Right renal pelvis (tissue), 4 donors: ENCODE measurements at regions not wholly inside any gene's neighbourhood (a gene's known extent, or its start where the extent isn't known, plus 50 kb on each side); places are given as distances from the start of the nearest gene placed in this dataset.
"Not testable (repeated sequence)": the region's sequence is repeated elsewhere in the genome, so short reads cannot be mapped to it uniquely, and the experiment has no call there.

ENCODE experiments used
- DNase-seq, 4 donors: peaks; one replicate each; pipeline ENCODE4 v3.0.0-alpha.2; 2013; ENCODE audit warnings: low read depth in 4 of 4, low spot score in 3 of 4, missing footprints in 1 of 4

DNA sequence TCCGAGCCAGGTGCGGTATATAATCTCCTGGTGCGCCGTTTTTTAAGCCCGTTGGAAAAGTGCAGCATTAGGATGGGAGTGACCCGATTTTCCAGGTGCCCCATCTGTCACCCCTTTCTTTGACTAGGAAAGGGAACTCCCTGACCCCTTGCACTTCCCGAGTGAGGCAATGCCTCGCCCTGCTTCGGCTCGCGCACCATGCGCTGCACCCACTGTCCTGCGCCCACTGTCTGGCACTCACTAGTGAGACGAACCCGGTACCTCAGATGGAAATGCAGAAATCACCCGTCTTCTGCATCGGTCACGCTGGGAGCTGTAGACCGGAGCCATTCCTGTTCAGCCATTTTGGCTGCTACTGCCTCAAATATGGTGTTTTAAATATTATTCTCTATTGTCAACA, 198.0 kb downstream of the MEIS1 start:
- DNase-seq: not testable (repeated sequence)

DNA sequence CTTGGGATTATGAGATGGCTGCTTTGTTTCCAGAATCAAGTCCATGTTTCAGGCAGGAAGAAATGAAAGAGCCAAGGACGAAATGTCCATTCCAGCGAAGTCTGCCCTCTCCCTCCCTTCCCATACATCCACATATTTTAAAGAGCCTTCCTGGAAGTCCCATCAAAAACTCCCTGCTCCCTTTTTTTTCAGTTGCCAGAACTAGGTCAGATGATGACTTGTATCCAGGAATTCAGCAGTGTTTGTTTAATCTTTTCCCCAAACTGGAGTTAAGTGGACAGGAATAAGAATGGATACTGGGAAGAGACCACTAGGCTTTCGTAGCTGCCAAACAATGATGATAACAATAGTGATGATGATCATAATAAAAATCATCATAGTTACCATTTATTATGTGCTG, 198.7 kb downstream of the MEIS1 start:
- no peak for DNase-seq

DNA sequence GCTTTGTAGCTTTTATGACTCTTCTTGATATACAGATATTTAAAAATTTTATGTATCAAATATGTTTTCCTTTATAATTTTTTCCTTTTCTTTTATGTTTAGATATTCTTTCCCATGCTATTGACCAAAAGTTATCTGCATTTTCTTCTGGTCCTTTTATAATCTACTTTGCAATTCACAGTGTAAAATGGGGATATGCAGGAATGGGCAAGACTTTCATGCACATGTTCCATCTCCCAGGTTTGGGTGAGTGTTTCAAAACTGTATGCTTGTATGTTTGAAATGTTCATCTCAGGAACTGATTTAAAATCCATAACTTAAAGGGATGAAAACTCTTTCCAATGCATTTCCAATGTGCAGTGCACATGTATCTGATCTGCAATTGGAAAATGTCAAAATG, 199.9 kb downstream of the MEIS1 start:
- no peak for DNase-seq

DNA sequence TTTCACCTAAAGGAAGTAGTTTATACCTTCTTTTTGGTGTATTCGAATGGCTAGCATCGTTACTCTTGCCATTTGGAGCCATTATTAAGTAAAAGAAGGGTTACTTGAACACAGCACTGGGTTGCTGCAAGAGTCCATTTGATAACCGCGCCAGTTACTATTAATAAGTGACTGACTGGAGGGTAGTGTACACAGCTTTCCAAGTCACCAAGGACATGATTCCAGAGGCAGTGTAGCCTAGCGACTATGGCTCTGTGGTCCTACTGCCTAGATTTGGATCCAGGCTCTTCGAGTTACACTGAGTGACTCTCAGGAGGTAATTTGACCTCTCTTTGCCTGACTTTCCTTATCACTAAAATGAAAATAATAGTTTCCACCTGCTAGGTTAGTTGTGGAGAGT, 206.8 kb downstream of the MEIS1 start:
- no peak for DNase-seq

DNA sequence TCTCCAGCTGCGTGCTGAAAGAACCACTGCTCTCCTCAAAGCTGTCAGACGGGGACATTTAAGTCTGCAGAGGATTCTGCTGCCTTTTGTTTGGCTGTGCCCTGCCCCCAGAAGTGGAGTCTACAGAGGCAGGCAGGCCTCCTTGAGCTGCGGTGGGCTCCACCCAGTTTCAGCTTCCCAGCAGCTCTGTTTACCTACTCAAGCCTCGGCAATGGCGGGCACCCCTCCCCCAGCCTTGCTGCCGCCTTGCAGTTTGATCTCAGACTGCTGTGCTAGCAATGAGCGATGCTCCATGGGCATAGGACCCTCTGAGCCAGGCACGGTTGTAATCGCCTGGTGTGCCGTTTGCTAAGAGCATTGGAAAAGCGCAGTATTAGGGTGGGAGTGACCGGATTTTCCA, 213.2 kb downstream of the MEIS1 start:
- not testable (repeated sequence) for DNase-seq

DNA sequence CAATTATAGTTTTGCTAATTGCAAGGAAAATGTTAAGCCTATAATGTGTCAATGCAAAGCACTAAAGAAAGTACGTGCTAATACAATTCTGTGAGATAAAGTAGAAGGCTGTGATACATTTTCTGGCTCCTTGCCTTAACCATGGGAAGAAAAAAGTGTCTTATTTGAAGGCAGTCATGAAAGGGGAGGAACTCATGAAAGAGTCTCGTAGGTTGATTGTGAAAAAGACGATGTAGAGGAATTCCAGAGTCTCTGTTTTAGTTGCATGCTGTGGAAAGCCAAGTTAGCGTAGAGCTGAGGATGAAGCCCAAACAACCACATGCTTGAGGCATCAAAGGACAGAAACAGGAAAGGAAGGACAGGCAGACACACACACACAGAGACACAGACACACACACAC, 214.1 kb downstream of the MEIS1 start:
- no peak for DNase-seq

DNA sequence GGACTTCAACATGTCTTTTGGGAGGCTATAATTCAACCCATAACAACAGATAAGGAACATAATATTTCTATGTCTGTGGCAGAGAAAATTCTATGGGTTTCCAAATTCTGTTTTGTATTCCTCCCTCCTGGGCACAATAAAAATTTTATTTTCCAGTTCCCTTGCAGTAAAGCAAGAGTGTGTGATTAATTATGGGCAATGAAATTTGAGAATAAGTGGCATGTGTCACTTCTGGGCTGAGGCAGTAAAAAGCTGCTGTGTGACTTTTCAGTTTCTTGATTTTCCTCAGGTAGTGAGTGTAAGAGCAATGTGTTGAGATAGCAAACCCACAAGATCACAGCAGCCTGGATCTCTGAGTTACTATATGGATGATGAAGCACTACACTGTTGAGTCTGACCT, 216.4 kb downstream of the MEIS1 start:
- no peak for DNase-seq

DNA sequence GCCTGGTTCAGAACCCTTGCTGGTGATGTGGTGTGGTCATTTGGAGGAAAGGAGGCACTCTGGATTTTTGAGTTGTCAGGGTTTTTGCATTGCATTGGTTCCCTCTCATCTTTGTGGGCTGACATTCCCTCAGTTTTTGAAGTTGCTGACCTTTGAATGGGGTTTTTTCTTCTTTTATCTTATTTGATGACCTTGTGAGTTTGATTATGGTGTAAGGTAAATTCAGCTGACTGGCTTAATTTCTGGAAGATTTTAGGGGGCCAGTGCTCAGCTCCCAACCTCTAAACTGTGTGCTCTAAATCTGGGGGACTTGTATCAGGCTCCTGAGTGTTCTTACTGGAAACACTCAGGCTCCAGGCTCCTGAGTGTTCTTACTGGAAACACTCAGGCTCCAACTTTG, 225.9 kb downstream of the MEIS1 start:
- no peak for DNase-seq

DNA sequence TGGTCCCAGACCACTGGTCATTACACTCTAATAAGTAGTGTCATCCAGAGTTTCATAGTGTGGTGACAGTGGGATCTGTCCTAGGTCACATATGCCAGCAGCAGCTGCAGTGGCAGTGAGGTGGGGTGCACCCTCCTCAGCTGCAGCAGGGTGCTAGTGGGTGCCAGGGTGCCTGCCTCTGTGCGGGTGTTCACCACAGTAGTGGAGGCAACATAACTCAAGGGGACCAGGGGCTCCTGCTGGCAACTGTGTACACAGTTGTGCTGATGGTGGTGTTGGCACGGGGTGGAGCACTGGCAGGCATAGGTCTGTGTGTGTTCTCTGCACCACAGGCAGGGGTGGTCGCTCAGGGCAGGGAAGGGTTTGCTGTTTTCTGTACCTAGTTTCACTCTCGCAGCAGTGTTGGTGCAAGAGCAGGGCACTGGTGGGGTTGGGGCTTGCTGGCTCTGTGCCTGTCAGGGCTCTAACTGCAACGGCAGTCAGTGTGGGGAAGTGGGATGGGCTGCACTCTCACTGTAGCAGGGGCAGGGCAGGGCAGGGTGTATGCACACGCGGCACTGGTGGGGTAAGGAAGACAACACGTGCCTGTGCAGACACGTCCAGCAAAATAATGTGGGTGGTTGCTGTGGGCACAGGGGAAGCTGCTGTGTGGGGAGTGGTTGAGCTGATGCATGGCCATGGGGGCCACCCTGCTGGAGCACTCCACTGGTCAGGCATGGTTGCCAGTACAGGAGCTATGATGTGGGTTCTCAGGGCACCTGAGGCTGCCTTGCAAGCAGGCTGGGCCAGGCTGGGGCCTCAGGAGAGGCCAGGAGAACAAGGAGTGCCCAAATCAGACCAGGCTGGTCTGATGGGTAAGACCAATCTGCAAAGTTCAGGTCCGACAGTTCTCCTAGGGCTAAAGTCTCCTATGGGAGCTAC, 226.6 kb downstream of the MEIS1 start:
- no peak for DNase-seq

DNA sequence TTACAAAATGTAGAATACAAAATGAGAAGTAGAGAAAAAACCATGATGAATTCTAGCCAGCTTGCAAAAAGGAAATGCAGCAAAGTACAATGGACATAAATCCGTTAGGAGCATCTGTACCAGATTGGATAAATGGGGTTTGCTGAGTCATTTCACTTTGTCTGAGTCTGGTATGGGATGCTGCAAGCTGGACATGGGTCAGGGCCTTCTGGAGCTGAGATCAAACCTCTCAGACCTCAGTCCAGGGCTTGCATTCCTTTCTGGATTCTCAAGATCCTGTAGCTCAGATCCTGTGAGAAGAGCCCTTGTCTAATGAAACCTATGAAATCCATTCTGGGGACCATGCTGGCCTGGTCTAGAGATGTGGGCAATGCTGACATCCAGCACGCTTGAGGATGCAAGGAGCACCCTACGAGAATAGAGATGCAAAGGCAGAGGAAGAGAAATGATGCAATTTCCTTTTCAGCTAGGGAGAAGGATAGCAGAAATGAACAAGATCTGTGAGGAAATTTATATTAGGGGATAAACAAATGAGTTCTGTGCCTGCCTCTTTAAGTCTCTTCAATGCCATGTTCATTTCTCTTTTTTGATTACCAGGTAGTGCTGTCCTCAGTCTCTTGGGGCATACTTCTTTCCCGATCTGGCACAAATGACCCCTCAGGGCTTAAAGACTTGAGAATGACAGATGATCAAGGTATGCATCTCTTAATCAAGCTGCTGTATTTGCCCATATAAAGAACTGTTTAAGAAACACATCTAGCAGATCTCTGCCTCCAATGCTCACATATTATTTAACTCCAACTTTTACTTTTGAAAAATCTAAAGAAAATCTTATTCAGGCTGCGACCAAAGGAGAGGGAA, 230.4 kb downstream of the MEIS1 start:
- DNase-seq: no peak

DNA sequence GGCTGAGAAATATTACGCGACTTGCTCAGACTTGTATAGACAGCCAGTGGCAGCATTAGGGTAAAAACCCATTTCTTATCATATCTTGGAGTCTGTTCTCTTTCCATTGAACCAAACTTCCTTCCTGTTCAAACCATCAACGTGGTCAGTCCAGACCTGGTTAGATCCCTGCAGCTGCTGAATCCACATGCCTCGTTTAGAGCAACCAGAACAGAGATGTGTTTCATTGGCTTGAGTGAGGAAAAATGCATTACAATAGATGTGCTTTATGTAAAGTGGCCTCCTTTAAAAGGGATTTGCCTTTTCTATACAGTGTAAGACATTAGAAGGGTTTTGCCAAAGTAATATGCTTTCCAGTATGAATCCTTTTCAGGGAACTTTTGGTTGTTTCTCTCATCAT, 232.4 kb downstream of the MEIS1 start:
- DNase-seq: no peak

DNA sequence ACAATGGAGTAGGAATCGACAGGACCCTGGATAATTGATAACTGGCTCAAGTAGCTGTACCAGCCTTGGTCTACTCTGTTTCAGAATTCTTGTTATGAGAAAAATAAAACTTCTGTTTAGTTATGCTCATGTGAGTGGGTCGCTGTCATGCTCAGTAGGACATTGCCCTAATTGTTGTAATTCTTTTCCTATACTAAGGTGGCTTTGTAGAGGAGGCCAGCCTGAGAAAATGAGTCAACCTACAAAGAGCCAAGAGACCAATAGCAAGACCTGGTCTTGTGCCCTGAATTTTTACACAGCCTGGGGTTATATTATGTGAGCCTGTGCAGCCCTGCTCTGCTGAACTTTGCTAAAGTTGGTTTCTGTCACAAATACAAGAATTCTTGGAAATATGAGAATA, 238.4 kb downstream of the MEIS1 start:
- no peak for DNase-seq

DNA sequence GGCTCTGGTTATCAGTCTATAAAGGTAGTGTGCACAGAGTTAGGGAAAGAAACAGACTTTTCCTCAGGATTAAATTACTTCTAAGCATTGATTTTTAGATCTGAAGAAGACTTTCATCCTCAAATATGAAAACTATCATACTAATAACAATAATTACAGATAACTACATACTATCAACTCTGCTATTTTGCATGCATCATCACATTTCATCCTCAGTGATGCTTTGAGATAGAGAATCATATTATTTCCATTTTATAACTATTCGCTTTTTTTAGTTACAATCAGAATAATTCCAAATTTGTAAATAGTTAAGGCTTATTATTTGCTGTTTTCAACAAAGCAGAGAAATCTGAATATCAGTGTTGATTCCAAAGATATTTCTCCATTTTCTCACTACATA, 239.2 kb downstream of the MEIS1 start:
- DNase-seq: no peak

DNA sequence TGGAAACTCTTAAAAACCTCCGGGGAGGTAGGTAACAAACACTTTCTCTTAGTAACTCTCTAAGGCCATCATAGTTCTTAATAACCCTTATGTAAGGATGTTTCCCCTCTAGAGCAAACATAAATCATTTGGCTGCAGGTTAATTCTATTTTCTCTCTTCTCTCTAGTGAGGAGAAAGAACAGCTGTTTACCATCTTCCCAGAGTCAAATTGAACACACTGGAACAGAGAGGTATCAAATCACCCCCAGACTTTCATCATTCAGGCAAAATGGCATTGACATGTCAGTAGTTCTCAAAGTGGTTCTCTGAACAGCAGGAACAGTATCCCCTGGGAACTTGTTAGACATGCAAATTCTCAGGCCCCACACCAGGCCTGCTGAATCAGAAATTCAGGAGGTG, 240.7 kb downstream of the MEIS1 start:
- no peak for DNase-seq

DNA sequence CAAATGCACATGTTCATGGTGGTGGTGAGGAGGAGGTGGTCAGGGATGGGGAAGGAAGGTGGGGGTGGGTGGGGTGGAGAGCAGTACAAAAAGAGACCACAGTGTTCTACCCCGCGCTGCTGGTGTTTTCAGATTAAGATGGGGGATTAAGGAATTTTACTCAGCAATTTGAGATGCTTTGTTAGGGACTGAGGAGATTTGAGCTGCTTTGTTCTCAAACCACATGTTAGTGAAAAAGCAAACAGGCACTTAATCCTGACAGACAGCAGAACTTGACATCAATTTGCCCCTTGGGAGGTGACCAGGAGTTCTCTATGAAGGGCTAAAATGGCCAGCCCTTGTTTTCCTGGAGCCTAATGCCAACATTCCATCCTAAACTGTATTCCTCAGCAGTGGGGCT, 244.5 kb downstream of the MEIS1 start:
- no peak for DNase-seq

DNA sequence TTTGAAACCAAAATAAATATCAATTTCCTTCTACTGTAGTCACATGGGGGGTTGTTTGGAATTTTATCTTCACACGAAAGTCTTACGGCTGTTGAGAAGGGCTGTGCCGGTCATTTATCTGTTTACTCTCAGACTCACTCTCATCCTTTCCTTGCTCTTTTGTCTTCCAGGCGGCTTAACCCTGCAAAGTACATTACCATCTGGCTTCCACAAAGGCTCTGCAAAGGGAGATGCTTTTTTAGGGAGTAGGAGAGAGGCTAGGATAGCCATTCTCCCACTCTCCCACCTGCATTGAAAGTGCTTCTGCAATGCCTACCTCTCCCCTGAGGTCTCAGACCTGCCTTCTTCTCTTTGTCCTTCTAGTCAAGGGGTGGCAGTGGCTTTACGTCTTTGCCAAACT, 247.6 kb downstream of the MEIS1 start:
- DNase-seq: no peak

DNA sequence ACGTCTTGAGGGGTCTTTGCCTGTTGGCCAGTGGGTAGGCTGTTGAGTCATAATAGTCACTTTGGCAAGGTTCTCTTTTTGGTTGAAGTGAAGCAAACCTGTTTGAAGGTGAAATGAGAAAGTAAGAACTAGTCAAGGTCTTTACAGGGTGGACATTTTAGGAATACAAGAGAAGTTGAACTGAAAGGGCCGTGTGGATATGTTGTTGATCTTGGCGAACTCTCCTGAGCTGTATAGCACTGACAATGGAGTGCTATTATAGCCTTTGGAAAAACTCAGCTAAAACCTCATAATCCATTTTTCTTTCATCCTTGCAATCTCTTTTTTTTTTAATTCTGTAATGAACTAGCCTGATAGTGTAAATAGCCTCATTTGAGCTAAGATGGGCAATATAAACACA, 248.1 kb downstream of the MEIS1 start:
- no peak for DNase-seq

DNA sequence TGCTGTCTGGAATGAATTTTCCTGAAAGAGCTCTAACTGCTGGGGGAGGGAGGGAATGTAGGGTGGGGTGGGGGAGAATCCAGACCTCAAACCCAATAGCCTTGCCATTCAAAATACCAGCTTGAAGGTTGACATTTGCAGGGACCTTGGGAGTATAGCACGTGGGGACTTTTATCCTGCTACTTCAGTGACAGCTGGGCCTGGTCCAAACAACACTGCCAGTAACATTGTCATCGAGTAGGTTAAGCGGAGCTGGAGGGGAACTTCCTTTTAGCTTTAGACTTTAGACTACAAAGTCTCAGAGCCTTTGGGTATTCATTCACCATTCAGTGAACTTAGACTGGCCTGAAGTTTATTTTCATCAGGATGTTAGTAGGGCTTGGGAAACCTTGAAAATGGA, 248.7 kb downstream of the MEIS1 start:
- no peak for DNase-seq

DNA sequence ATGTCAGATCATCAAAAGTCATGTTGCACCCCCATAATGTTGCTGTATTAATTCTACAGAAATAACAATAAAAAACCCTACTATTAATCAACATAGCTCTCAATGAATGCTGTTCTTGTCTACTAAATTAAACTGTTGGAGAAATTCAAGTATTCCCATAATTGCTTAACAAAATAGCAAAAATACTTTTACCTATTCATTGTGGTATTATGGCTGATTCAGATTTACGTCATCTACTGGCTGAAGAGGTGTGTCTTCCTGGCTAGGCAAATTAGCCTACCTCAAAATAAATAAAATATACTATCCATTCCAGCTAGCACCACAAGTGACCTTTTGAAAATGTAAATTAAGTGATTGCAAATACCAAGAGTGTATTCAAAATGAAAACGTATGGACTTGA, 249.4 kb downstream of the MEIS1 start:
- DNase-seq: no peak

DNA sequence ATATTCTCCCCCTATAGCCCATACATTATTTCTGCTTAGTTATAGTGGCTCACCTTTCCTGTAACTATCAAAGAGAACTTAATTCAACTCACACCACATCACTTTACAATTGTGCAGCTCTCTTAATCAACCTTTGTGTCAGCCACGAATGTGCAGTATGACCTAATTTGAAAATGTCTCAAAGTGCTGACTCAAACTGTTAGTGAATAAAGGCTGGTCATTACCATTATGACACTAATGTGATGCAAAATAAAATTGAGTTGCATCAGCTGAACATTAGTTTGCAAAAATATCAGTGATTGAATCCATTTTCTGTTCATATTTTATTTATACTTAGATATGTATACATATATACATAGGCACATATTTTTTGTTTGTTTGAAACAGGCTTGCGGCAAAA, 251.8 kb downstream of the MEIS1 start:
- no peak for DNase-seq

DNA sequence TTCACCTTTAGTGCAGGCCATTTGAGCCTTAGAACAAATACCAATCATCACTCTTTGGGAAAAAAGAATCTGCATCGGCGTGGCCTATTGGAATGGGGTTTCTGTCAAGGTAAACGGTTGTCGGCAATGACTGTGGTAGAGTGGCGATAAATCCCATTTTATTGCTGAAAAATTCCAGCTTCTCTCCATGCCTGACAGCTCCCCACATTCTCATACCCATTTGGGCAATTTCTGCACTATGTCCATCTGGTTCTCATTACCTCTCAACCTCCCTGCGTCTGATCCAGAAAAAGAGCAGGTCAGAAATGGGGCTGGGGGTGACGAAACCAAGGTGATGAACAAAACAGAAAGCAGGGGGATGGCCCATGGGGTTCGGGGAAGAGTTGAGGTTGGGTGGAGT, 254.0 kb downstream of the MEIS1 start:
- DNase-seq: no peak
